Endodermal cell (in vitro differentiated cells): ENCODE measurements at regions not wholly inside any gene's neighbourhood (a gene's known extent, or its start where the extent isn't known, plus 50 kb on each side); places are given as distances from the start of the nearest gene placed in this dataset.

ENCODE experiments used
- DNase-seq: peaks from one replicate; pipeline ENCODE4 v3.0.0-alpha.2; 2017
- H3K27ac ChIP-seq: 2 replicates; pipeline ENCODE4 v1.5.1; 2013; ENCODE audit warnings: mild to moderate bottlenecking, low read depth, low read length, moderate library complexity
- H3K27me3 ChIP-seq: 2 replicates; pipeline ENCODE4 v1.6.1; 2013; ENCODE audit warnings: mild to moderate bottlenecking, low read length, moderate library complexity; ENCODE audit not compliant: insufficient read depth, control insufficient read depth, poor library complexity, severe bottlenecking
- H3K36me3 ChIP-seq: 2 replicates; pipeline ENCODE4 v1.7.0; 2013; ENCODE audit warnings: mild to moderate bottlenecking, low read length, moderate library complexity; ENCODE audit not compliant: control insufficient read depth, insufficient read depth
- H3K4me1 ChIP-seq: one replicate; pipeline ENCODE4 v1.7.0; 2013; ENCODE audit warnings: low read length; ENCODE audit not compliant: control insufficient read depth, insufficient read depth
- H3K4me3 ChIP-seq: 2 replicates; pipeline ENCODE4 v1.5.1; 2013; ENCODE audit warnings: mild to moderate bottlenecking, low read length, moderate library complexity
- H3K9ac ChIP-seq: 2 replicates; pipeline ENCODE4 v1.6.1; 2013; ENCODE audit warnings: mild to moderate bottlenecking, low read length, moderate library complexity; ENCODE audit not compliant: poor library complexity, severe bottlenecking; ENCODE audit errors: extremely low read depth
- H3K9me3 ChIP-seq: 2 replicates; pipeline ENCODE4 v1.6.1; 2013; ENCODE audit warnings: mild to moderate bottlenecking, low read length, moderate library complexity; ENCODE audit not compliant: control insufficient read depth
- H3K27ac Mint-ChIP-seq: 2 replicates; pipeline ENCODE4 v1.8.0; 2020; ENCODE audit warnings: mixed read lengths
- H3K27me3 Mint-ChIP-seq: 2 replicates; pipeline ENCODE4 v1.8.0; 2021; ENCODE audit warnings: mild to moderate bottlenecking, mixed read lengths; ENCODE audit not compliant: insufficient read depth
- H3K36me3 Mint-ChIP-seq: 2 replicates; pipeline ENCODE4 v1.8.0; 2020; ENCODE audit warnings: low read depth, mixed read lengths
- H3K4me1 Mint-ChIP-seq: 2 replicates; pipeline ENCODE4 v1.8.0; 2020; ENCODE audit warnings: mixed read lengths
- H3K4me3 Mint-ChIP-seq: 2 replicates; pipeline ENCODE4 v1.8.0; 2020; ENCODE audit warnings: mild to moderate bottlenecking, moderate library complexity, mixed read lengths
- H3K9me3 Mint-ChIP-seq: 2 replicates; pipeline ENCODE4 v1.8.0; 2020; ENCODE audit warnings: mild to moderate bottlenecking, mixed read lengths
- CTCF ChIP-seq: fragments of 200-600 bp; sonication (generic); conservative IDR thresholded peaks from 2 replicates; pipeline ENCODE4 v1.5.0; 2021; ENCODE audit warnings: antibody characterized with exemption, mild to moderate bottlenecking
- WGBS, 2 experiments: methylation state at CpG; one replicate each; pipeline versions ENCODE4 v1.1.5 to v1.1.7; 2013; ENCODE audit warnings: missing lambda C conversion rate in 2 of 2, mixed read lengths in 1 of 2; ENCODE audit not compliant: insufficient coverage in 1 of 2, insufficient read length in 1 of 2; 5-methylcytosine and 5-hydroxymethylcytosine counted together

- H3K4me3 Mint-ChIP-seq = no peak overlapping the region
- H3K9me3 ChIP-seq = no peaks in the 10 kb centered on the region
- H3K9me3 Mint-ChIP-seq = no peaks in the 10 kb centered on the region
- no peak overlapping the region for H3K4me3 ChIP-seq
- peaks cover 13% of the 10 kb centered on the region for H3K4me1 Mint-ChIP-seq
- H3K27ac ChIP-seq = no peak overlapping the region
- WGBS, 2 experiments = 93 to 94% methylated on average over 10 to 11 of the region's 11 CpGs
- H3K27me3 ChIP-seq = no peaks in the 10 kb centered on the region
- H3K4me1 ChIP-seq = peaks cover 7% of the 10 kb centered on the region
- H3K27me3 Mint-ChIP-seq = peaks cover 57% of the 10 kb centered on the region
- H3K27ac Mint-ChIP-seq = no peak overlapping the region
- no peak overlapping the region for H3K9ac ChIP-seq
- H3K36me3 Mint-ChIP-seq = no peaks in the 10 kb centered on the region
- DNase-seq = no peak
- no peak for TF ChIP-seq CTCF
- no peaks in the 10 kb centered on the region for H3K36me3 ChIP-seq
Observed at GRCh38 chr5:2187156-2187555, 304.4 kb upstream of the IRX4 start.

- 93 to 98% methylated on average over 21 to 23 of the region's 23 CpGs for WGBS, 2 experiments
- Histone ChIP-seq H3K4me1 (peaks cover 7% of the 10 kb centered on the region), H3K9me3 (no peaks in the 10 kb centered on the region), H3K9ac (no peak overlapping the region), H3K27ac (no peak overlapping the region), H3K36me3 (no peaks in the 10 kb centered on the region), H3K4me3 (no peak overlapping the region), H3K27me3 (no peaks in the 10 kb centered on the region)
- H3K4me1 Mint-ChIP-seq = peaks cover 13% of the 10 kb centered on the region
- no peak for DNase-seq
- H3K27me3 Mint-ChIP-seq = peaks cover 61% of the 10 kb centered on the region
- no peak overlapping the region for H3K4me3 Mint-ChIP-seq
- H3K36me3 Mint-ChIP-seq = no peaks in the 10 kb centered on the region
- H3K9me3 Mint-ChIP-seq = no peaks in the 10 kb centered on the region
- TF ChIP-seq CTCF = no peak
- no peak overlapping the region for H3K27ac Mint-ChIP-seq
Observed at GRCh38 chr5:2186472-2187015, 303.8 kb upstream of the IRX4 start.

- WGBS, 2 experiments = 93 to 97% methylated on average over 26 to 30 of the region's 30 CpGs
Observed at GRCh38 chr5:2185646-2186471, 303.1 kb upstream of the IRX4 start.

More at GRCh38 chr5:2185646-2186471, 303.1 kb upstream of the IRX4 start:
- no peak overlapping the region for H3K9ac ChIP-seq
- Mint-ChIP-seq H3K27me3 (peaks cover 68% of the 10 kb centered on the region), H3K27ac (no peak overlapping the region), H3K4me3 (no peak overlapping the region), H3K4me1 (peaks cover 13% of the 10 kb centered on the region), H3K36me3 (no peaks in the 10 kb centered on the region), H3K9me3 (no peaks in the 10 kb centered on the region)
- H3K4me1 ChIP-seq = peaks cover 7% of the 10 kb centered on the region
- H3K9me3 ChIP-seq = no peaks in the 10 kb centered on the region
- no peaks in the 10 kb centered on the region for H3K36me3 ChIP-seq
- no peak overlapping the region for H3K4me3 ChIP-seq
- H3K27ac ChIP-seq = no peak overlapping the region
- no peak for DNase-seq
- H3K27me3 ChIP-seq = no peaks in the 10 kb centered on the region
- TF ChIP-seq CTCF = no peak
